SJCRH30 (cell line): ENCODE measurements at regions not wholly inside any gene's neighbourhood (a gene's known extent, or its start where the extent isn't known, plus 50 kb on each side); places are given as distances from the start of the nearest gene placed in this dataset.
"Not testable (repeated sequence)": the region's sequence is repeated elsewhere in the genome, so short reads cannot be mapped to it uniquely, and the experiment has no call there.

Experiments
- DNase-seq, 2 experiments: peaks; one replicate each; pipeline ENCODE4 v3.0.0-alpha.2; 2015 to 2020
- H3K27ac ChIP-seq: fragments of 250-450 bp; sonication (Bioruptor Pico); 2 replicates; pipeline ENCODE4 v1.5.1; 2020; ENCODE audit warnings: mild to moderate bottlenecking, moderate library complexity
- H3K27me3 ChIP-seq: fragments of 250-450 bp; sonication (Bioruptor Pico); 2 replicates; pipeline ENCODE4 v1.5.1; 2020; ENCODE audit warnings: mild to moderate bottlenecking, moderate library complexity
- H3K36me3 ChIP-seq: fragments of 250-450 bp; sonication (Bioruptor Pico); 2 replicates; pipeline ENCODE4 v1.5.1; 2020; ENCODE audit warnings: mild to moderate bottlenecking, moderate library complexity
- H3K4me1 ChIP-seq: fragments of 250-450 bp; sonication (Bioruptor Pico); 2 replicates; pipeline ENCODE4 v1.5.1; 2020; ENCODE audit warnings: mild to moderate bottlenecking, moderate library complexity
- H3K4me3 ChIP-seq: fragments of 250-450 bp; sonication (Bioruptor Pico); 2 replicates; pipeline ENCODE4 v1.5.1; 2020; ENCODE audit warnings: mild to moderate bottlenecking, moderate library complexity
- H3K9me3 ChIP-seq: fragments of 250-450 bp; sonication (Bioruptor Pico); replicated peaks from 2 replicates; pipeline ENCODE4 v1.5.1; 2020; ENCODE audit warnings: mild to moderate bottlenecking, moderate library complexity

- no peak overlapping the region for H3K27ac ChIP-seq
- no peaks in the 10 kb centered on the region for H3K9me3 ChIP-seq
- no peaks in the 10 kb centered on the region for H3K36me3 ChIP-seq
- no peaks in the 10 kb centered on the region for H3K4me1 ChIP-seq
- no peak for DNase-seq
- H3K27me3 ChIP-seq = no peaks in the 10 kb centered on the region
- H3K4me3 ChIP-seq = no peak overlapping the region
These were observed 984.2 kb downstream of the FSCB start for GRCh38 chr14:43522901-43523300.

- H3K27ac ChIP-seq = no peak overlapping the region
- H3K36me3 ChIP-seq = no peaks in the 10 kb centered on the region
- DNase-seq = no peak
- no peaks in the 10 kb centered on the region for H3K27me3 ChIP-seq
- no peak overlapping the region for H3K4me3 ChIP-seq
- H3K9me3 ChIP-seq = no peaks in the 10 kb centered on the region
- H3K4me1 ChIP-seq = no peaks in the 10 kb centered on the region
These were observed 984.9 kb downstream of the FSCB start for GRCh38 chr14:43522191-43522590.

DNA sequence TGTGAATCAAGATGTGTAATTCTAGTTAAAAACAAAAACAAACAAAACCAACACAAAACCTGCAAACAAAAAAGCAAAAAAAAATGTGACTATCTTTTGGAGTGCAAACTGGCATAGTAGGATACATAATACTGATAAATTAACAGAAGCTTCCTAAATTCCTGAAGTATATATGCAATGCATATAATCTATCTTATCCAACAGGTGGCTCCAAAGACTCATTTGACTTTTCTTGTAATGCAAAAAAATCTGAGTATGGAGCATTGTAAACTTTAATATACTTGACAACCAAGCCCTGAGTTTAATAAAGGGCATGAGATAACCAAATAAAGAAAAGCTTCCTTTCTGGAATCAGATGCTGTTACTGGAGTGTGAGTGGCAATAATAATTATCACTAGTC, 1003.6 kb downstream of the FSCB start:
- DNase-seq = peak in 1 of 2 experiments; percentile 31
- Histone ChIP-seq H3K4me3 (no peak overlapping the region), H3K27ac (no peak overlapping the region), H3K36me3 (no peaks in the 10 kb centered on the region), H3K27me3 (no peaks in the 10 kb centered on the region), H3K9me3 (no peaks in the 10 kb centered on the region), H3K4me1 (peaks cover 3% of the 10 kb centered on the region; the same call in 1 of the 2 replicates)

- not testable (repeated sequence) for DNase-seq, H3K27ac ChIP-seq
These were observed 1014.7 kb downstream of the FSCB start for GRCh38 chr14:43492359-43492758.

GRCh38 chr14:43483415-43483814, 1023.7 kb downstream of the FSCB start:
- H3K4me1 ChIP-seq = no peaks in the 10 kb centered on the region
- H3K36me3 ChIP-seq = no peaks in the 10 kb centered on the region
- H3K27ac ChIP-seq = no peak overlapping the region
- no peak for DNase-seq
- H3K27me3 ChIP-seq = no peaks in the 10 kb centered on the region
- no peaks in the 10 kb centered on the region for H3K9me3 ChIP-seq
- no peak overlapping the region for H3K4me3 ChIP-seq

More at GRCh38 chr14:43492359-43492758, 1014.7 kb downstream of the FSCB start:
- not testable (repeated sequence) for H3K27me3 ChIP-seq, H3K9me3 ChIP-seq, H3K36me3 ChIP-seq, H3K4me1 ChIP-seq, H3K4me3 ChIP-seq

GRCh38 chr14:43481864-43482263, 1025.2 kb downstream of the FSCB start:
- no peaks in the 10 kb centered on the region for H3K4me1 ChIP-seq
- H3K27ac ChIP-seq = no peak overlapping the region
- no peak for DNase-seq
- no peaks in the 10 kb centered on the region for H3K27me3 ChIP-seq
- H3K4me3 ChIP-seq = no peak overlapping the region
- no peaks in the 10 kb centered on the region for H3K36me3 ChIP-seq
- H3K9me3 ChIP-seq = no peaks in the 10 kb centered on the region

GRCh38 chr14:43480976-43481375, 1026.1 kb downstream of the FSCB start:
- Histone ChIP-seq H3K36me3 (no peaks in the 10 kb centered on the region), H3K27ac (no peak overlapping the region), H3K4me1 (no peaks in the 10 kb centered on the region), H3K4me3 (no peak overlapping the region), H3K27me3 (no peaks in the 10 kb centered on the region), H3K9me3 (no peaks in the 10 kb centered on the region)
- no peak for DNase-seq

GRCh38 chr14:43479596-43480195, 1027.4 kb downstream of the FSCB start:
- DNase-seq = no peak
- Histone ChIP-seq H3K4me1 (no peaks in the 10 kb centered on the region), H3K27me3 (no peaks in the 10 kb centered on the region), H3K36me3 (no peaks in the 10 kb centered on the region), H3K27ac (no peak overlapping the region), H3K4me3 (no peak overlapping the region), H3K9me3 (no peaks in the 10 kb centered on the region)

DNA sequence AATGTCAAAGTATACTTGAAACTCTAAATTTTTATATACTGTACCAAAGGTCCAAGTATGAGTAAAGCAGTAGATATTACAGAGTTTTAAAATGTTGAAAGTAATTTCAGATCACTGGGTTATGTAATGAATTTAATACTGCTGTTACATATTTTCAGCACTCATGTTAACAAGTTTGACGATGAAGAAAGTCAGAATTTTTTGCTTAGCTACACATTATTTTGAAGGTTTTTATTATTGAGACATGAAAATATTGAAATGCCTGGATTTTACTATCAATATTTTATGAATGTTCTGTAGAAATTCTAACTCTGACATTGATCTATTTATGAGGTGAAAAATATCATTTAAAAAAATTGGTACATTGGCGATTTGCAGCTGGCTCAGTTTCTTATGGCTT, 1030.3 kb downstream of the FSCB start:
- H3K27me3 ChIP-seq = no peaks in the 10 kb centered on the region
- no peak overlapping the region for H3K27ac ChIP-seq
- no peak overlapping the region for H3K4me3 ChIP-seq
- no peak for DNase-seq
- no peaks in the 10 kb centered on the region for H3K36me3 ChIP-seq
- no peaks in the 10 kb centered on the region for H3K4me1 ChIP-seq
- no peaks in the 10 kb centered on the region for H3K9me3 ChIP-seq

GRCh38 chr14:43475757-43476156, 1031.3 kb downstream of the FSCB start:
- DNase-seq = no peak
- Histone ChIP-seq H3K4me1 (no peaks in the 10 kb centered on the region), H3K27me3 (no peaks in the 10 kb centered on the region), H3K36me3 (no peaks in the 10 kb centered on the region), H3K9me3 (no peaks in the 10 kb centered on the region), H3K27ac (no peak overlapping the region), H3K4me3 (no peak overlapping the region)

DNA sequence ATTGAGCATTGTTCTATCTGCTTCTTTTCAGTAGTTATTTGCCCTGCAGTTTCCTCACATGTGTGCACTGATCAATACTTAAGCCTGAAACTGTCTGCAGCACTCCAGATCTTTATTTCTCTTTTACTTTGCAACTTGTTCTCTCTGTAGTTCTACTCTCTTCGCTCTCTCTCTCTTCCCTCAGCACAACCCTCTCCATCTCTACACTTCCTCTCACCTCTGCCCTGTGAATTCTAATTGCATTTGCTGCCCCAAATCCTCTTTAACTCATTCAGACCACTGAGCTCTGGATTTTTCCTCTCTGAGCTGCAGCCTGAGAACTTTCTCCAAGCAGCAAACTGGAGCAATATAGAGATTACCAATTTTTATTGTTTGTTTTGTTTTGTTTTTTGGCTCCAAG, 1035.5 kb downstream of the FSCB start:
- Histone ChIP-seq H3K4me1 (no peaks in the 10 kb centered on the region), H3K9me3 (no peaks in the 10 kb centered on the region), H3K36me3 (no peaks in the 10 kb centered on the region), H3K4me3 (no peak overlapping the region), H3K27me3 (no peaks in the 10 kb centered on the region), H3K27ac (no peak overlapping the region)
- no peak for DNase-seq

GRCh38 chr14:43464968-43465367, 1042.1 kb downstream of the FSCB start:
- no peak overlapping the region for H3K4me3 ChIP-seq
- no peaks in the 10 kb centered on the region for H3K9me3 ChIP-seq
- H3K27me3 ChIP-seq = no peaks in the 10 kb centered on the region
- no peaks in the 10 kb centered on the region for H3K36me3 ChIP-seq
- H3K4me1 ChIP-seq = no peaks in the 10 kb centered on the region
- no peak overlapping the region for H3K27ac ChIP-seq
- DNase-seq = no peak

- Histone ChIP-seq H3K27me3 (no peaks in the 10 kb centered on the region), H3K4me1 (no peaks in the 10 kb centered on the region), H3K4me3 (no peak overlapping the region), H3K9me3 (no peaks in the 10 kb centered on the region), H3K27ac (no peak overlapping the region), H3K36me3 (no peaks in the 10 kb centered on the region)
- DNase-seq = peak in 1 of 2 experiments; percentile 5
These were observed 1057.8 kb downstream of the FSCB start for GRCh38 chr14:43449291-43449690.

DNA sequence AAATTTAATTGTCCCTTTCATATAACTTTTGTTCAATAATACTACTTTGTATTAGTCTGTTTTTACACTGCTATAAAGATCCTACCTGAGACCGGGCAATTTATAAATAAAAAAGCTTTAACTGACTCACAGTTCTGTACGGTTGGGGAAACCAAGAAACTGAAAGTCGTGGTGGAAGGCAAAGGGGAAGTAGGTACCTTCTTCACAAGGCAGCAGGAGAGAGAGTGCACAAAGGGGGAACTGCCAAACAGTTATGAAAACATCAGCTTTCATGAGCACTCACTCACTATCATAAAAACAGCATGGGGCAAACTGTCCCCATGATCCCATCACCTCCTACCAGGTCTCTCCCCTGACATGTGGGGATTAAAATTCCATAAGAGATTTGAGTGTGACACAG, 1069.0 kb downstream of the FSCB start:
- no peak for DNase-seq
- Histone ChIP-seq H3K36me3 (no peaks in the 10 kb centered on the region), H3K4me1 (no peaks in the 10 kb centered on the region), H3K9me3 (no peaks in the 10 kb centered on the region), H3K27me3 (no peaks in the 10 kb centered on the region), H3K27ac (no peak overlapping the region), H3K4me3 (no peak overlapping the region)

DNA sequence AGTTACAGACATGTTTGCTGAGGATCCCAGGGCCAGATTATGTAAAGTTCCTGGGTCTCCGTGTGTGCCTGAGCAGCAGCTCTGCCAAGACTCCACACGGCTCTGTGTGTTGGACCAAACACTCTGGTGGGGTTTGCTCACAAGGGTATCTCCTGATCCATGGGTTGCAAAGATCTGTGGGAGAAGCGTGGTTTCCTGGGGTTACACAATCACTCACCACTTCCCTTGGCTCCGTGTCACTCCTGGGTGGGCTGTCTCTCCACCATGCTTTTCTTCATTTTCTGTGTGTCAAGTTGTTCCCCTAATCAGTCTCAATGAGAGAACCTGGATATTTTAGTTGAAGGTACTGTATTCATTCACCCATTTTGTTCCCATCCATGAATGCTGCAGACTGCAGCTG, 1088.8 kb downstream of the FSCB start:
- Histone ChIP-seq H3K27ac (no peak overlapping the region), H3K4me3 (no peak overlapping the region), H3K36me3 (no peaks in the 10 kb centered on the region), H3K27me3 (no peaks in the 10 kb centered on the region), H3K4me1 (no peaks in the 10 kb centered on the region), H3K9me3 (no peaks in the 10 kb centered on the region)
- DNase-seq = no peak

DNA sequence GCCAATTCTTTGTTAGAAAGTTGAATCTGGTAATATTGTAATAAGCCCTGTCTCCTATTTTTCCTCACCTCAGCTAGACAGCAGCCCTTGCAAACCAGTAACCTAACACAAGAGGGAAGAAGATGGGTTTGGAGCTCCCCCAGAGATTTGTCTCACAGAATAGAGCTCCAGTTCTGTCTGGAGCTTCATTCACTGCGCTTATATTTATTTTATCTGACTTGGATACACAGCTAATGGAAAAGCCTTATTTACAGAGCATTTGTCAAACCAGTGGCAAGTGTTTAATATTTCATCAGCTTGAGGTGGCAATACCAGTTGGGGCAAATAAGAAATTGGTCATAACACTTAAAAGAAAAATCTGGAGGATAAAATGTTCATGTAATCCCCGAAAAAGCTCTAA, 1094.0 kb downstream of the FSCB start:
- no peaks in the 10 kb centered on the region for H3K9me3 ChIP-seq
- H3K36me3 ChIP-seq = no peaks in the 10 kb centered on the region
- DNase-seq = no peak
- H3K4me1 ChIP-seq = no peaks in the 10 kb centered on the region
- no peak overlapping the region for H3K4me3 ChIP-seq
- no peak overlapping the region for H3K27ac ChIP-seq
- no peaks in the 10 kb centered on the region for H3K27me3 ChIP-seq
